ENCODE measurements at regions not wholly inside any gene's neighbourhood (a gene's known extent, or its start where the extent isn't known, plus 50 kb on each side); places are given as distances from the start of the nearest gene placed in this dataset.

DNA sequence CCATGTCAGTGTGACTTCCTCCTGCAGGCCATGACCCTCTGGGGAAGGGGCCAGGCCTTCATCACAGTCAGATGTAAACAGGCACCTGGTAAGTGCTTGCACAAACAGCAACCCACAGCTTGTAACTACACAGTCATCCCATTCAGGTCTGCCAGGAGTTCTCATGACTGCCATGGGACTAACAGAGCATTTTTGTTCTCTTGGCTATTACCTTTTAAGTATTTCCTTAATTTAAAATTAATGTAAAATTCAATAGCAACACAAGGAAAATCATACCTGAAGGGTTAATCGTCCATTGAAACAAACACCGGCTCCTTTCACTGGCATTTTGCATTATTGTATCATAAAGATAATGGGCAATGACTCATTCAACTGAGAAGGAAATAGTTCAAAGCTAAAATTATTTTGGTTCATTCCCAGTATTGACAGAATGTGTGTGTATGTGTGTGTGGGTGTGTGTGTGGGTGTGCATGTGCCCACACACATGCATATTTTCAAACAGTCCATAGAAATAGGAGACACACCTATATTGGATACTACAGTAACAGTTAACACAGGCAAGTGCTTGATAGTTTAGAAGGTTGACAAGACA lies 307.9 kb downstream of the WDR11 start:
- no peak for DNase-seq (ENCODE audit: low spot score in 2 of 2)
- no peak for FAIRE-seq

DNA sequence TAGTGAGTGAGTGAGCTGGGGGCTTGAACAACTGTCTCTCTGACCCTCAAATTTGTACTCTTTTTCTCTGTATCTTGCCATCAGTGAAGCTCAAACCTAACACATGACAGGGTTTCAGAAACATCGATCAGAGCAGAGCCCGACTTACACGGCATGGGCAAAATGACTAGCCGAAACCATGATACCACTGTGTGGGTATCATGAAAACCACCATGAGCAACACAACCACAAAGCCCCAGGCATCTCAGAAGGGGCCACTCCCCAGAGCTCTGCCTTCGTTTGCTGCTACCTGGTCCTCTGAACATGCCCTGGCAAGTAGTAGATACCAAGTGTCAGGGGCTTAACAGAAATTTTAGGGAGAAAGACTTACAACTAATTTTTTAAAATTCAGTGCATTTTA lies 308.5 kb downstream of the WDR11 start:
- FAIRE-seq: no peak

DNA sequence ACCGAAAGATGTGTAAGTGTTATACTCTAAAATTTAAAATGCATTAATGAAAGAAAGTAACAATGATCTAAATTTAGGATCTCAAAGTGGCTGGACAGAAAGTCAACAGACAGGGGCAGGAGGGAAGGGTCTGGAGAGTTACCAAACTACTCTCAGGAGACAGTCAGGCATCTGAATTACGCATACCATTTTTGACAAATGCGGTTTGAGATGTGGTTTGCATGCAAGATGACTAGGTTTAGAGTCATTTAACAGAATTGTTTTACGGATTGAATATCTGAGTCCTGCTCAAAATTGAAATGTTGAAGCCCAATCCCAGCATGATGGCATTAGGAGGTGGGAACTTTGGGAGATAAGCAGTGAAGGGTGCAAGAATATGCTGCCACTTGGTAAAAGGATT lies 314.1 kb downstream of the WDR11 start:
- DNase-seq (ENCODE audit: low spot score in 2 of 2) (no peak), FAIRE-seq (no peak)

More for the DNA sequence above, 308.5 kb downstream of the WDR11 start:
- DNase-seq (ENCODE audit: low spot score in 2 of 2): no peak

DNA sequence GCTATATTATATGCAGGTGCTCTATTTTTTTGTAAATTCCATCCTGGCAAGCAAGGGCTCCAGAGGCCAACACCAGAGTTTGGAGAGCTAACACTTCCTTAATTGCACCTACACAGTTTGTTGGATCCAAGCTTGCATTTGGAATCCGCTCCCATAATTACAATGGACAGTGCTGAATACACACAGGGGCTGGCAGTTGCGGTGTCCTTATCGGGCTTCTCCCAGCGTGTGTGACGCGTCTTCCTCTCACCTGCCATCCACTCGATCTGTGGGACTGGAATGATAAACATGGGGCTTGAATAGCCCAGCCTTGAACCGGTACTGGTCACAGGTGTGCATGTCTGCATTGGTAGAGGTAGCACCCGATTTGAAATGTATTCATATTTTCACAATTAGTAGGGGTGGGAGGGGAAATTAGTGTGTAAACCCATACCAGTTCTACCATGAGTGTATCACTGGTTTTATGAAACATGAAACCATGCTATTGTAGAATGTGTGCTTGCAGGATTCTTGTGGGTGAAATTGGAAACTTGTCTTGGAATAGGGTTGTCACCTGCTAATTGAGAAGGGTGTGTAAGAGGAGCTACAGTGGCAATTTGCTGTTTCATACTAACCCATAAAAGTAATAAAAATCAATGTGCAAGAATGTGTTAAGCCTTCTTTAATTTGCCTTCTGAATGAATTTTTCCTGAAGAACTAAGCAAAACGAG lies 316.5 kb downstream of the WDR11 start:
- DNase-seq (ENCODE audit: low spot score in 2 of 2) (no peak), FAIRE-seq (no peak)

DNA sequence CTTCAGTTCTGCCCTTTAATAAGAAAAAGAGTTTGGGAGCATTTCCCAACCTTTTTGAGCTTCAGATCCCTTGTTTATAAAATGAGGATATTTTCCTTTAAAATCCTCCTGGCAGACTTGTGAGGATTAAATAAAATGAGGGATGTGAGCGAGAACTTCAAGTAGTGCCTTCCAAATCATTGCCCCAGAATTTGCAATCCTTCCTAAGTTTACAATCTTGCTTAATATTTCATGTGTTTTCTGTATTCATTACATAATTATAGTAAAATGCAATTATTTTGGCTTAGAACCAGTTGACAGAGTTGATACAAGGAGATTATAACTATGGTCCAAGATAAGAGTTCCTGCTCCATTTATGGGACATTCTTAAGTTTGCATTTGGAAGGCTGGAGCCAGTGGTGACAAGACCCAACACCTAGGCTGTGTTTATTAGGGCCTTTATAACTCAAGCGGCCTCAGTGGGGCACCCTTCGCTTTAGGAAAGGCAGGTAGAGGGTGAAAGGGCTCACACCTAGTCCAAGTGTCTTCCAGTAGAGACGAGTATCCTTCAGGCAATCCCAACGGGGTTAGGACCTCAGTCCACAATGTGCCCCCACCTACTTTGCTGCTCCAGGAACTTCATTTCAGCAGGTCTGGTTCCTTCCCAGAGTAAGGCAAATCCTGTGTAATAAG lies 317.5 kb downstream of the WDR11 start:
- DNase-seq (ENCODE audit: low spot score in 2 of 2): no peak
- no peak for FAIRE-seq

DNA sequence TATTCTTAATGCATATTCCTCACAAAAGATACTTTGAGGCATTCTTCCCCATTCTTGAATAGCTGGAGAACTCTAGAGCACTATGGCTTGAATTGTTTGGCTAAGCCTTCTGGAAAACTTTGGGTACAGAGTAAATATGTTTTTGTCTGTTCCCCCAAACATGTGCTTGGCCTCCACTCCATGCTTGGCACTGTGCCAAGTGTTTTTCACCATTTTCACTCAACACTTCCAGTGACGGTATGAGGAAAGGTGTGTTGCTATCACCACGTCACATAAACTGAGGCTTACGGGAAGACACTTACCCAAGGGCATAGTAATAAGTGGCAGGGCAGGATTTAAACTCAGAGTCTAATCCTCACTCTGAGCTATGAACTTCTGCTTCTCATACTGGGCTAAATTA lies 318.2 kb downstream of the WDR11 start:
- FAIRE-seq (no peak), DNase-seq (ENCODE audit: low spot score in 2 of 2) (no peak)

DNA sequence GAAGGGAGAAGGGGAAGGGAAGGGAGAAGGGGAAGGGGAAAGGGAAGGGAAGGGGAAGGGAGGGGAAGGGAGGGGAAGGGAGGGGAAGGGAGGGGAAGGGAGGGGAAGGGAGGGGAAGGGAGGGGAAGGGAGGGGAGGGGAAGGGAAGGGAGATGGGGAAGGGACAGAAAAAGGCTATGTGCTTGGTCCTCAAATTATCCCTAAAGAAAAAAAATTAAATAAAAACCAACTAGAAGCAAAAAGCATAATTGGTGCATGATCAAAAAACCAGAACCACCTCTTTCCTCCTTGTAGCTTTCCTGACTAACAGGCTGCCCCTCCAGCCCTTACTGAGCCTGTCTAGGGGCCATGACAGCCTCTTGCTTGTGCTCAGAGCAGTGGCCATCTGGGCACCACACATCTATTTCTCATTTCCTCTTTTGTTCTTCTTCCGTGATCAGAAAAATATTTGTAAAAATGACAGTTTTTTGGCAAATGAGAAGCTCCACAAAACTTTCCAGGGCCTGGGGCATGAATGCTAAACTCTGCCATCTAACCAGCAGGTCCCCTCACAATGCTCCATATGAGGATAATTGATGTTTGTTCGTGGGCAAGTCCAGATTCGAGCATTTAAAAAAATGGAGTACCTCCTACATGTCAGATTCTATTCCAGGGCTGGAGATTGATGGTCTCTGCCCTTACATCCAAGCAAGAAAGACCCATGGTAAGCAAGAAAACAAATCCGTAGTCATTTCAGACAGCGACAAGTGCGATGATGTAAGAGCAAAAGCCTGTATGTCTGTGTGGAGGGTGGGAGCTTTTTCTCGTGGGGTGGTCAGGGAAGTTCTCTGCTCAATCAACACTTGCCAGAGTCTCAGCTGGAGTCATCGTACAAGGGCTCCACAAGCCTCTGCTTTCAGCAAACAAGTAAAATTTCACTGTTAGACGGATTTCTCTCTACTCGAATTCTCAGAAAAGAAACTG lies 320.9 kb downstream of the WDR11 start:
- FAIRE-seq (no peak), DNase-seq (ENCODE audit: low spot score in 2 of 2) (no peak)

DNA sequence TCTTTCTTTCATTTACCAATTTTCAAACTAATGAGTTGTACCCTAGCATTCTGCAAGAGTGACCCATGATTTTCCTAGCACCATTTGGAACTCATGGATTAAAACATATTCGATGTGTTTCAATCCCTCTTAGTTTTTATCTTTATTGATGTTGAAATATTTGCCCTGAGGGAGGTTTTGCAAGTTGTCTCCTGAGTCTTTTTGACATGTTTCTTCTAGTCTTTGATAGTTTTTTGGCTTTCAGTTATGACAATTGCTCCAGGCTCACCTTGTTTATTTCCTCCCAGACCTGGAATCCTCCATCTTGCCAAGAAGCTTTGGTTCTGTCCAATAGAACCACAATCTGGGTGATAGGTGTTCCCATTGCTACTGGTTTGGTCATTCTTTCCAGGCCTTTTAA lies 327.8 kb downstream of the WDR11 start:
- DNase-seq (ENCODE audit: low spot score in 2 of 2): no peak
- no peak for FAIRE-seq

DNA sequence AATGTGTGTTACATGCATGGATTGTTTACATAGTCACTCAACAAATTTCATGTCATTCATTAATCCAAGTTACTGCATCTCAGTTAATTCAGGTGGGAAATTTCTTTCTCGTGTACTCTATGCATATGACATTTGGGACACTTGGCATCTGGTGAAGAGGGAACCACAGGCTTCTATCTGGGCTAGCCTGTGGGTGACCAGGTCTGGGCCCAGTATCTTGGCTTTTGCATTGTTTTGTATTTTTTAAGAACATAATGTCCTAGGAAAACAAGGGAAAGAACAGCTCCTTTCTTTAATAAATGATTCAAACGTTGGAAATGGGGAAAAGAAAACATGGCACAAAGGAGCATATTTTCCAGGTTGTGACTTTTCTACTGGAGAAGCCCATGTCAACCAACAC lies 331.1 kb downstream of the WDR11 start:
- DNase-seq (ENCODE audit: low spot score in 2 of 2): no peak
- no peak for FAIRE-seq

DNA sequence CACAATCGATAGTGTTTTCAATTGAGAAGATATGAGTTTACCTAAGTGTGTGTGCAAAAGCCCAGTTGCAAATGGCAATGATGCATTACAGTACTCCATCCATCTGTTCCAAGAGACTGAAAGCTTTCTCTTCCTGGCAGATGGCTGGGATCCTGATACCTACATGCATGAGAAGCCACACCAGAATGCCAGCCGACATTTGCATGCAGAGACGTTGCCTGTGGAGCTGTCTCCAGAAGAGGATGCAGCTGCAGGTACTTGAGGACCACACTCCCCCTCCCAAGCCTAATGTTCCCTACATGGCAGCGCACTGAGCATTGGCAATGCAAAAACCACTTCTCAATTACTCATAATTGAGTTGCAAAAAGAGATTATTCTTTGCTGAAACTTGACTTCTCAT lies 332.1 kb downstream of the WDR11 start:
- DNase-seq (ENCODE audit: low spot score in 2 of 2): no peak
- no peak for FAIRE-seq

DNA sequence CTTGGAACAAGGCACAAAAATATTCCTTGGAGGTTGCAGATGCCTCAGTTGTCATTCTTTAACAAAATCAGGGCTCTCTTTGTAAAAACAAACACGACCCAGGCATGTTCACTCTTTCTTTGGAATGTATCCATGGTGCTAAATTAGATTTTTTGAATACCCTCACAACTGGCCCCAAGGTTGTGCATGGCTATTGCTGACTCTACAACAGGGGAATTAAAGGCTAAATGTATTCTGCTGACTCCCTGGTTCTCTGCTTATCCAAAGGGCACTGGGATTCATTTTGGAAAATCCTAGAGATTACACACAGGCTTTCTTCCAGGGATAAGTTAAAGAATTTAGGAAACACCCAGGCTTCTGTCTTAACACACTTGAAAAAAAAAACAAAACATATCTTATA lies 332.5 kb downstream of the WDR11 start:
- FAIRE-seq: no peak
- no peak for DNase-seq (ENCODE audit: low spot score in 2 of 2)

DNA sequence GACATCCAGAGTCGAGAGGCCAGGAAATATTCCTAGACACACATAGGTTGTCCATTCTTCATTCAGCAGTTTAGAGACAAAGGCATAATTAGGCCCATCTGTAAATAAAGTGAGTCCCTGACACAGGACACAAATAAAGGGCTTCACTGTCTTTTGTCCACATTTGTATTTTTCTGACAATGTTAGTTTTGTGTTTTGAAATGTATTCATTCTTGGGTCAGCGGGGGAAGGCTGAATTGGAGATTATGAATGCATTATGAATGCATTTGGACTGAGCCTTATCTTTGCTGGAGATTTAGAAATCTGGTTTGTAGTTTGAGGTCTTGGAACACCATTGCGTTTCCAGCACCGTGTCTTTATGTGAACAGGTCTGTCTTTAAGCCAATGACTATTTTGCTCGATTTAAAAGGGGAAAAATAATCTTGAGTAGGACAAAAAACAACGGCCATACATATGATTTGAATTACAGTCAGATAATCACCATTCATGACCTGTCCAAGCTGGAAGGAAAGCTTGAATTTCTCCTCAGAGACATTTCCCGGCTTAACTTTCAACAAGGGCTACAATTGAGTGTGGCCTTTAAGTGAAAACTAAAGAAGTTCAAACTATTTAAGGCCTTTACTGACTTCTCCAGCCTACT lies 334.8 kb downstream of the WDR11 start:
- DNase-seq (ENCODE audit: low spot score in 2 of 2) (peak in 1 of 2 donors; percentile 6), FAIRE-seq (peak; percentile 60)

DNA sequence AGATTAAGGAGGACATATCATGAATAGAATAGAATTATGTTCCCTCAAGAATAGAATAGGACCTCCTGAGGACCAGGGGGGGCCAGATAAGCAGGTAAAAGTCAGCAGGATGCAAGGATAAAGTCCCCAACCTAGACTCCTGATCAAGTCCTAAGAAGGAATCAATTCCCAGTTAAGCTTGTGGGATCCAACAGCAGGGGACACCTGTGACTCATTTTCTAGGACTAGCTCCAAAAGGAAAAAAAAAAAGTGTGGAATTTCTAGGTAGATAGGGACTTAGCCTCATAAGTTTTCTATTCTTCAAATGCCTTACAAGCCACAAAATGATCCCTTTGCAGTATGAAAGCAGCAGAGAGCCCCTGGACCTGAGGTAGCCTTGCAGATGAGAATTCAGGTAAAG lies 336.2 kb downstream of the WDR11 start:
- FAIRE-seq (no peak), DNase-seq (ENCODE audit: low spot score in 2 of 2) (no peak)

DNA sequence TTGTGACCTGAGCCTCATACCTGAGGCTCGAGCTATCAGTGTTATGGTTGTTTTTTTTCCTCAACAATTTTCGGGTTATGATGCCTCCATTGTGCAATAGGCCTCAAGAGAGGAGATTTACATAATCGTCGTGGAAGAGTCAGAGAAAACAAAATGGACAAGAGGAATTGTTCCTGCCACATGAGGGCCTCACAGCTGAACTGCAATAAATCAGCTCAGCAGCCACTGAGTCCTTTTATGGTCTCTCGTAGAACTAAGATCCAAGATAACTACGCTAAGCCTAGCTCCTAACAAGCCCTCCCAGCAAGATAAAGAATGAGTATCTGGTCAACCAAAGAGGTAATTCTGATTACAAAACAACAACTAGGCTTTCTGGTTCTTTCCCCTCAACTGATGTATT lies 336.8 kb downstream of the WDR11 start:
- no peak for FAIRE-seq
- DNase-seq (ENCODE audit: low spot score in 2 of 2): no peak

DNA sequence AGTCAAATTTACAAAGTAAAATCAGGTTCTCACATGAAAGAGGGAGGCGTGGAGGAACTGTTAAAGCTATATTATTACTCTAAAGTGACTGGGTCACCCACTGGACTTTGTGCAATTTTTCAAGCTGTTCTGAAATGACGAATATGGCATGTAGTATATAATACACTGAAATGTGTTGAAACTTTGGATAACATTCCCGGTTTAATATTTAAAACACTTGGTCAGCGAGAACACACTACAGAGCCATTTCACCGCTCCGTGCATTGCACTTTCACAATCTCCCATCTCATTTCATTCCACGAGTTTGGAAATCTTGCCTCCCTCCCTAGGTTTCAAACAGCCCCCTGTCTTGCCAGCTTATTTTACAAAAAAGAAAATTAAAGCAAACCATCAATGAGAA lies 337.9 kb downstream of the WDR11 start:
- FAIRE-seq: no peak
- DNase-seq (ENCODE audit: low spot score in 2 of 2): no peak

DNA sequence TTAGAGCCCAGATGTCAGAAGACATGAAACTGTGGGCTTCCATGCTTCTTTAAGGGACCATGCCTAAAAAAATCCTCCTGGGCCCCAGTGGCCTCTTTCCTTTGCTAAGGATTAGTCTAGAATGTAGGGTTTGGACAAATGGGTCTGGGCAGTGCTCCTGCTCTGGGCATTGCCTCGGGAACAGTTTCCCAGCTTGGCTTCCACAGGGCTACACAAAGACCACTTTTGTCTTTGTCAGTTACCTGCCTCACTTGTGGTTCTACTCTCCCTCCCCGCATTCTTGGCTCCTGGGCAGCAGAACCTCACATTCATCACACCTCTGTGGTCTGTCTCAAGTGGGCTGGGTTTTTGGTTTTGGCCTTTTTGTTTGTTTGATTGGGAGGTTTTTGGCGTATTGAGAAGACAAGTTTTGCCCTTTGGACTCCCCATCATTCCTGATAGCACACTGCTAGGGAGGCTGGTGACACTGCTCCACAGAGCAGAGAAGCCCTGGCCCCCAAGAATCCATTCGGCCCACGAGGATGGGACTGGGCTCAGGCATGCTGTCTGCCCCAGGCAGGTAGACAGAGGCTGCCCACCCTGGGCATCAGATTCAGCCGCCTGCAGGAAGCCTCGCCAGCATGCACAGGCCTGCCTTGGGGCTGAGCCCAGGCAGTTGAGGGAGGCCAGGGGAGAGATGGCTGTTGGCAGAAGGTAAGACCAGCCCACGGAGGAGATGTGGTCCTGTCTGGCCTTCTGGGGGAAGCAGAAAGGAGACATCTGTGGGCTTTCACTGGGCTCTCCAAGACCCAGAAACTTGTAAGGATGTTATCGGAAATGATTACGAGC lies 343.7 kb downstream of the WDR11 start:
- DNase-seq (ENCODE audit: low spot score in 2 of 2) (no peak), FAIRE-seq (no peak)

DNA sequence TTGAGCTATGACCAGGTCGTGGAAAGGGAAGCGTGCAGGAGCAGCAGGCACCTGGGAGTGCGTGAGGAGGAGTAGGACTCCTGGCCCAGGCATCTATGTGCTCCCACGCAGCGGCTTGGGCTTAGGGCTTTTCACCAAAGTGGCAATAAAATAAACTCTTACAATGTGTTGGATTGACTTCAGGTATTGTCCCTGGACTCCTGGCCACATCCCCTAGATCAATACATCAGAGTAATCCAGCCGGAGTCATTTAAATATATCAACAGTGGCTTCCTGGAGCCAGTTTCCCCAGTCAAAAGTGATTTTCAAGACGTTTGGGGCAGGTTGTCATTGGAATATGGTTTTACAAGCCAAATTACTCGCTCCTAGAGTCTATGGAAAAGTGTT lies 344.4 kb downstream of the WDR11 start:
- FAIRE-seq (no peak), DNase-seq (ENCODE audit: low spot score in 2 of 2) (no peak)

DNA sequence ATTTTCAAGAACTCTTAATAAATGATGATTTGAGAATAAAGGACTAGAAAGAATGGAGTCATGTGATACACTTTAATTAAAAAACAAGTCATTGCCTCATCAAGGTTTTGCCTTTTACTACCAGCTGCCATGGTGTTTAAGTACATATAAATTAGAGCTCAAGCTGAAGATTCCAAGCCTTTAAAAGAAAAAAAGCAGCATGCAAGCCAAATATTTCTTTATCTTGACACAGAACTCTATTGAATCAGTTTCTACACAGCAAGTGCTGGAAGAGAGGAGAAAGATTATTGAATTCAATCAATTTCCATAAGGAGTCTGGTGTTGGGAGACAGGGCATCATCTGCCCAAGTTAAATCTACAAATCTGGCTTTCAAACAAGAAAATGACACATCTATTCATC lies 347.9 kb downstream of the WDR11 start:
- DNase-seq (ENCODE audit: low spot score in 2 of 2): no peak
- FAIRE-seq: no peak

DNA sequence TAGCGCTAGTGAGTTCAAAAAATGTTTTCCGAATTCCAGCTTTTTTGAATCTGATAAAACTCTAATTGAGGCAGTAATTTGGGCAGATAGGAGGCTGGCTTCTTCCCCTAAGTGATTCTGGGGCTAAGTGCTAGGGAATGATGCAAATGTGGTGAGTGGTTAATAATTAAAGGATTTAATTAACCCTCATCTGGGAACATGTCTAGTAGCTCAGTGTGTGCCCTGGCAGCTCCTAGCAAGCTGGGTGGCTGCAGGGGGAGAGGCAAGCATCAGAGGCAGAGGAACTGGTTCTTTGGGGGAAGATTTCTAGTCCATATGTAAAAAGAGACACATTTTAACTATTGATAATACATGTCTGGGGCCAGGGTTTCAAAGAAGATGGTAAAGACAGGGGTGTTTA lies 354.5 kb downstream of the WDR11 start:
- DNase-seq (ENCODE audit: low spot score in 2 of 2): no peak
- FAIRE-seq: no peak

DNA sequence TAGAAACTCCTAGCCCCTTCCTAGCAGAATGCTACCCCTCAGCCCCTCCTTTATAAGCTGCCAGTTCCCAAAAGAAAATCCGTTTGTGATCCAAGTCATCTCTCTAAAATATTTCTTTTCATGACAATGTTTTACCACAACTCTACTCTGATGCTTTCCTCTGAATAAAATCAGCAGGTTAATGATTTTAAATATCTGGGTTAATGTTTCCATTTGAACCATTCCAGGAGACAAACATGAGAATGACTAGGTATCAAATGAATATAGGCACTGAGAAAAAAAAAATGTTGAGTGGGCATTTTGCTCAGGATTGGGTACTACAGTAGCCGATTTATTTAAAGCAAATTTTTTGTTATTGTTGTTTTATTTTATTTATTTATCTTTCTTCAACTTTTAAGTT lies 360.3 kb downstream of the WDR11 start:
- DNase-seq (ENCODE audit: low spot score in 2 of 2): no peak
- no peak for FAIRE-seq
